ENCODE measurements at regions not wholly inside any gene's neighbourhood (a gene's known extent, or its start where the extent isn't known, plus 50 kb on each side); places are given as distances from the start of the nearest gene placed in this dataset.

GRCh38 chr3:24937228-24937627 lies 442.6 kb upstream of the THRB start:
- ChIA-PET CTCF (no interaction called here), POLR2A (ENCODE audit: unreplicated experiment) (no interaction called here)
- ATAC-seq (ENCODE audit: low read depth) (no peak), DNase-seq (no peak)
- H3K14ac ChIP-seq (replicated peaks; ENCODE audit: low read depth, low read length), result no peak overlapping the region
- dilution Hi-C loops (cut with HindIII; ENCODE audit: low sequenced_read_pairs, unreplicated experiment), result no loop called here
- H3K4me2 ChIP-seq (ENCODE audit: low read depth, low read length), result no peak overlapping the region
- no peaks in the 10 kb centered on the region for H3K79me1 ChIP-seq (ENCODE audit: low read depth in 1 of 2, low read length in 2 of 2)
- no peaks in the 10 kb centered on the region for H3K36me3 ChIP-seq (ENCODE audit: control insufficient read depth, insufficient read depth, low read length)
- H3K4me3 ChIP-seq (ENCODE audit: insufficient read depth, low read depth, low read length), result no peak overlapping the region
- H3K27me3 ChIP-seq (ENCODE audit: control insufficient read depth, insufficient read depth, low read length), result no peaks in the 10 kb centered on the region
- no peak overlapping the region for H4K5ac ChIP-seq (ENCODE audit: low read depth, low read length)
- H2BK120ac ChIP-seq (ENCODE audit: low read depth, low read length), result no peak overlapping the region
- peak overlapping the region; percentile 33 for H2AFZ ChIP-seq (replicated peaks; ENCODE audit: low read length, poor library complexity)
- H3K4ac ChIP-seq (ENCODE audit: low read depth, low read length), result no peak overlapping the region
- no peak overlapping the region for H3K18ac ChIP-seq (ENCODE audit: low read depth, low read length)
- no peak overlapping the region for H4K91ac ChIP-seq (ENCODE audit: insufficient read depth, low read depth, low read length)
- no peak overlapping the region for H2BK20ac ChIP-seq (ENCODE audit: low read depth, low read length)
- intact Hi-C loops (cut with micrococcal nuclease), result no loop called here
- no peak overlapping the region for H4K8ac ChIP-seq (ENCODE audit: low read depth in 2 of 2, low read length in 2 of 2)
- H2AK9ac ChIP-seq (replicated peaks; ENCODE audit: low read depth, low read length, poor library complexity), result no peak overlapping the region
- no peaks in the 10 kb centered on the region for H3K4me1 ChIP-seq (ENCODE audit: control insufficient read depth, insufficient read depth, low read length)
- H3K27ac ChIP-seq (ENCODE audit: insufficient read depth, low read length), result no peak overlapping the region
- H4K20me1 ChIP-seq (ENCODE audit: insufficient read depth, low read length), result no peaks in the 10 kb centered on the region
- TF ChIP-seq MAZ (IDR thresholded peaks at IDR 0.05; ENCODE audit: borderline replicate concordance, low read depth, low read length) (no peak), BHLHE40 (IDR thresholded peaks at IDR 0.05; ENCODE audit: low read depth, low read length) (no peak), FOS (IDR thresholded peaks at IDR 0.05; ENCODE audit: low read depth, low read length) (no peak), CHD1 (IDR thresholded peaks at IDR 0.05; ENCODE audit: low read depth, low read length) (no peak), RAD21 (IDR thresholded peaks at IDR 0.05; ENCODE audit: low read length) (no peak), CTCF (conservative IDR thresholded peaks at IDR 0.05; ENCODE audit: low read depth, low read length) (no peak), CEBPB (IDR thresholded peaks at IDR 0.05; ENCODE audit: low read depth, low read length) (no peak)
- H2BK5ac ChIP-seq (ENCODE audit: low read depth, low read length, poor library complexity, severe bottlenecking), result no peak overlapping the region
- H3K23ac ChIP-seq (ENCODE audit: low read depth, low read length), result no peak overlapping the region
- no peak overlapping the region for H2AK5ac ChIP-seq (ENCODE audit: low read depth, low read length)
- in situ Hi-C loops (cut with MboI; ENCODE audit: low sequenced_read_pairs), result no loop called here
- no peak overlapping the region for H3K56ac ChIP-seq (ENCODE audit: extremely low read depth, insufficient read depth, low read length)
- no peaks in the 10 kb centered on the region; the same call in 1 of the 2 replicates for H3K9me3 ChIP-seq (ENCODE audit: control insufficient read depth, insufficient read depth, low read length)
- no TSS peak for BruUV-seq (replicated peaks)
- no peaks in the 10 kb centered on the region for H3K9me1 ChIP-seq (ENCODE audit: insufficient read depth, low read length)
- no CpG with 5 or more reads among the region's 5 CpGs for WGBS, 2 experiments (ENCODE audit: extremely low coverage in 2 of 2, insufficient read length in 1 of 2)
- no peak overlapping the region for H3K9ac ChIP-seq (ENCODE audit: low read depth, low read length)
- H2BK15ac ChIP-seq (ENCODE audit: low read depth, low read length), result no peak overlapping the region
